Hepatocyte (in vitro differentiated cells): ENCODE measurements at regions not wholly inside any gene's neighbourhood (a gene's known extent, or its start where the extent isn't known, plus 50 kb on each side); places are given as distances from the start of the nearest gene placed in this dataset.

Experiments
- DNase-seq: peaks from one replicate; pipeline ENCODE4 v3.0.0-alpha.2; 2016; ENCODE audit warnings: low spot score
- H2AFZ ChIP-seq: fragments of 200-600 bp; sonication (generic); 2 replicates; pipeline ENCODE4 v1.6.0; 2016; ENCODE audit warnings: antibody characterized with exemption, mild to moderate bottlenecking
- H3K27ac ChIP-seq: fragments of 200-600 bp; sonication (generic); 2 replicates; pipeline ENCODE4 v1.5.1; 2016; ENCODE audit warnings: mild to moderate bottlenecking
- H3K27me3 ChIP-seq: fragments of 200-600 bp; sonication (generic); 2 replicates; pipeline ENCODE4 v1.6.1; 2016
- H3K36me3 ChIP-seq: fragments of 200-600 bp; sonication (generic); replicated peaks from 2 replicates; pipeline ENCODE4 v1.5.1; 2016; ENCODE audit warnings: low read depth; ENCODE audit not compliant: insufficient read depth
- H3K4me1 ChIP-seq: fragments of 200-600 bp; sonication (generic); 2 replicates; pipeline ENCODE4 v1.5.1; 2016; ENCODE audit warnings: mild to moderate bottlenecking, moderate library complexity; ENCODE audit not compliant: insufficient read depth
- H3K4me2 ChIP-seq: fragments of 200-600 bp; sonication (generic); 2 replicates; pipeline ENCODE4 v1.6.0; 2016
- H3K4me3 ChIP-seq: fragments of 200-600 bp; sonication (generic); 2 replicates; pipeline ENCODE4 v1.5.1; 2016; ENCODE audit warnings: mild to moderate bottlenecking
- H3K79me2 ChIP-seq: fragments of 200-600 bp; sonication (generic); 2 replicates; pipeline ENCODE4 v1.6.0; 2017; ENCODE audit warnings: mild to moderate bottlenecking
- H3K9me2 ChIP-seq: fragments of 200-600 bp; sonication (generic); replicated peaks from 2 replicates; pipeline ENCODE4 v1.6.0; 2017; ENCODE audit warnings: mild to moderate bottlenecking; ENCODE audit not compliant: insufficient read depth
- H3K9me3 ChIP-seq: fragments of 200-600 bp; sonication (generic); 2 replicates; pipeline ENCODE4 v1.5.1; 2016; ENCODE audit warnings: low read depth, mild to moderate bottlenecking
- H4K20me1 ChIP-seq: fragments of 200-600 bp; sonication (generic); 2 replicates; pipeline ENCODE4 v1.6.0; 2016; ENCODE audit warnings: mild to moderate bottlenecking; ENCODE audit not compliant: insufficient read depth, poor library complexity, severe bottlenecking
- EZH2 ChIP-seq: fragments of 200-600 bp; sonication (generic); IDR thresholded peaks from 2 replicates; pipeline ENCODE4 v1.6.1; 2016; ENCODE audit warnings: antibody characterized with exemption, mild to moderate bottlenecking, borderline replicate concordance
- EZH2phosphoT487 ChIP-seq: fragments of 200-600 bp; sonication (generic); IDR thresholded peaks from one replicate; pipeline ENCODE4 v1.6.1; 2018; ENCODE audit warnings: antibody characterized with exemption, mild to moderate bottlenecking, low read depth, moderate library complexity; ENCODE audit not compliant: unreplicated experiment, severe bottlenecking
- WGBS: methylation state at CpG from one replicate; pipeline ENCODE4 v1.1.6; 2016; ENCODE audit warnings: low lambda C conversion rate; ENCODE audit errors: missing lambda C conversion rate; 5-methylcytosine and 5-hydroxymethylcytosine counted together
- TF ChIP-seq, protein P1 (sequence below): fragments of 200-600 bp; sonication (generic); IDR thresholded peaks from 2 replicates; pipeline ENCODE4 v1.5.1; 2016; ENCODE audit warnings: antibody characterized with exemption, mild to moderate bottlenecking; ENCODE audit not compliant: poor library complexity

DNA sequence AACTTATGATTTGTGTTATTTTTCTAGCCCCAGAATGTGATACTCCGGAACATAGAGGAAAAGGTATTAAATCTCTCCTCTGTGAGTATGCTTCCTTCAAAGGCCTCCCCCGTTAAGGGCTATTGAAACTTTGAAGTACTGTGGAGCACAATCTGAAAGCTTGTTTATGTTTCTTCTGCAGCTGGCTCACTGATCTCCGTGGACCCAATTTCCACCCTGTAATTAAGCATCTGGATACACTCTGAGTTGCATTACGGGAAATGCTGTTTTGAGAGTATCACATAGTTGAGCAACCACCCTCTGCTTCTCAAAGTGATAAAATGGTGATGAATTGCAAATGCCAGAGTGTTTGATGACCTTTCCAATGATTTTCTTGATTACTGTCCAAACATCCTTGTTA is 296.8 kb upstream of the PABPC5 start:
- DNase-seq, result no peak
- WGBS, result 36% methylated on average over 4 of the region's 4 CpGs
- no peak overlapping the region for H3K4me2 ChIP-seq

More for the DNA sequence above, 296.8 kb upstream of the PABPC5 start:
- H3K4me1 ChIP-seq, result no peaks in the 10 kb centered on the region
- no peak overlapping the region for H3K4me3 ChIP-seq
- H4K20me1 ChIP-seq, result no peaks in the 10 kb centered on the region
- H2AFZ ChIP-seq, result no peak overlapping the region
- H3K27ac ChIP-seq, result no peak overlapping the region
- no peaks in the 10 kb centered on the region for H3K79me2 ChIP-seq
- TF ChIP-seq EZH2 (no peak), EZH2phosphoT487 (no peak)
- TF ChIP-seq, protein P1, sequence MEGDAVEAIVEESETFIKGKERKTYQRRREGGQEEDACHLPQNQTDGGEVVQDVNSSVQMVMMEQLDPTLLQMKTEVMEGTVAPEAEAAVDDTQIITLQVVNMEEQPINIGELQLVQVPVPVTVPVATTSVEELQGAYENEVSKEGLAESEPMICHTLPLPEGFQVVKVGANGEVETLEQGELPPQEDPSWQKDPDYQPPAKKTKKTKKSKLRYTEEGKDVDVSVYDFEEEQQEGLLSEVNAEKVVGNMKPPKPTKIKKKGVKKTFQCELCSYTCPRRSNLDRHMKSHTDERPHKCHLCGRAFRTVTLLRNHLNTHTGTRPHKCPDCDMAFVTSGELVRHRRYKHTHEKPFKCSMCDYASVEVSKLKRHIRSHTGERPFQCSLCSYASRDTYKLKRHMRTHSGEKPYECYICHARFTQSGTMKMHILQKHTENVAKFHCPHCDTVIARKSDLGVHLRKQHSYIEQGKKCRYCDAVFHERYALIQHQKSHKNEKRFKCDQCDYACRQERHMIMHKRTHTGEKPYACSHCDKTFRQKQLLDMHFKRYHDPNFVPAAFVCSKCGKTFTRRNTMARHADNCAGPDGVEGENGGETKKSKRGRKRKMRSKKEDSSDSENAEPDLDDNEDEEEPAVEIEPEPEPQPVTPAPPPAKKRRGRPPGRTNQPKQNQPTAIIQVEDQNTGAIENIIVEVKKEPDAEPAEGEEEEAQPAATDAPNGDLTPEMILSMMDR, result no peak
- H3K36me3 ChIP-seq, result no peaks in the 10 kb centered on the region
- no peaks in the 10 kb centered on the region for H3K9me3 ChIP-seq
- no peaks in the 10 kb centered on the region for H3K27me3 ChIP-seq
- no peaks in the 10 kb centered on the region for H3K9me2 ChIP-seq
